OCI-LY7 (cell line): ENCODE measurements at regions not wholly inside any gene's neighbourhood (a gene's known extent, or its start where the extent isn't known, plus 50 kb on each side); places are given as distances from the start of the nearest gene placed in this dataset.

ENCODE experiments used
- BruUV-seq: library from RNA; stranded (reverse); fragments of 400-500 nt; replicated peaks from 2 replicates; lab custom pipeline; 2021; lab: Mats Ljungman, UMichigan
- CTCF ChIA-PET: fragments of 300-600 bp; sonication (Branson Sonifier 250); formaldehyde crosslinking; loops from one replicate; lab custom pipeline; 2022; ENCODE audit warnings: antibody characterized with exemption; ENCODE audit not compliant: unreplicated experiment; lab: Charles Lee
- POLR2A ChIA-PET: fragments of 300-600 bp; sonication (Branson Sonifier 250); formaldehyde crosslinking; loops from one replicate; lab custom pipeline; 2022; ENCODE audit warnings: antibody characterized with exemption; lab: Charles Lee
- DNase-seq: peaks from one replicate; pipeline ENCODE4 v3.0.0-alpha.2; 2015; ENCODE audit warnings: low spot score
- H2AFZ ChIP-seq: fragments of 200-600 bp; sonication (generic), shearing (Covaris generic); 2 replicates; pipeline ENCODE4 v1.6.1; 2014; ENCODE audit warnings: mild to moderate bottlenecking, antibody characterized with exemption, low read length, moderate library complexity
- H3K27ac ChIP-seq: fragments of 200-600 bp; sonication (generic); 2 replicates; pipeline ENCODE4 v1.5.1; 2014; ENCODE audit warnings: mixed run types, low read depth, mild to moderate bottlenecking, moderate library complexity, low read length, inconsistent platforms; ENCODE audit not compliant: poor library complexity, severe bottlenecking
- H3K36me3 ChIP-seq: fragments of 200-600 bp; sonication (generic); 2 replicates; pipeline ENCODE4 v1.6.1; 2014; ENCODE audit warnings: mild to moderate bottlenecking, antibody characterized with exemption, low read length, moderate library complexity, mixed read lengths; ENCODE audit not compliant: insufficient read depth
- H3K4me1 ChIP-seq: fragments of 200-600 bp; sonication (generic); 2 replicates; pipeline ENCODE4 v1.5.1; 2014; ENCODE audit warnings: mild to moderate bottlenecking, low read length; ENCODE audit not compliant: insufficient read depth, poor library complexity, severe bottlenecking
- H3K4me2 ChIP-seq: fragments of 200-600 bp; sonication (generic); 2 replicates; pipeline ENCODE4 v1.6.1; 2014; ENCODE audit warnings: mild to moderate bottlenecking, low read length
- H3K4me3 ChIP-seq: fragments of 200-600 bp; sonication (generic); 2 replicates; pipeline ENCODE4 v1.5.1; 2014; ENCODE audit warnings: mild to moderate bottlenecking, low read depth, low read length; ENCODE audit not compliant: poor library complexity, severe bottlenecking
- H3K79me2 ChIP-seq: fragments of 200-600 bp; sonication (generic); 2 replicates; pipeline ENCODE4 v1.6.1; 2016; ENCODE audit warnings: low read depth, mild to moderate bottlenecking, low read length, moderate library complexity, mixed read lengths; ENCODE audit not compliant: insufficient read depth
- H3K9me2 ChIP-seq: fragments of 200-600 bp; sonication (generic); 2 replicates; pipeline ENCODE4 v1.6.1; 2016; ENCODE audit warnings: mild to moderate bottlenecking, low read length, mixed read lengths; ENCODE audit not compliant: insufficient read depth
- H3K9me3 ChIP-seq: fragments of 200-600 bp; sonication (generic); 2 replicates; pipeline ENCODE4 v1.6.1; 2014; ENCODE audit warnings: mild to moderate bottlenecking, mixed run types, low read length, mixed read lengths
- H4K20me1 ChIP-seq: fragments of 200-600 bp; sonication (generic); 2 replicates; pipeline ENCODE4 v1.6.1; 2014; ENCODE audit warnings: mild to moderate bottlenecking, antibody characterized with exemption, low read length, moderate library complexity, mixed read lengths; ENCODE audit not compliant: insufficient read depth
- CTCF ChIP-seq: fragments of 200-600 bp; sonication (generic); conservative IDR thresholded peaks from 2 replicates; pipeline ENCODE4 v1.5.1; 2014; ENCODE audit warnings: mild to moderate bottlenecking, antibody characterized with exemption, low read length, moderate library complexity, mixed read lengths
- EZH2phosphoT487 ChIP-seq: fragments of 200-600 bp; sonication (generic); IDR thresholded peaks from 2 replicates; pipeline ENCODE4 v1.6.1; 2018; ENCODE audit warnings: low read depth, borderline replicate concordance, mild to moderate bottlenecking, mixed run types, antibody characterized with exemption, low read length, moderate library complexity, mixed read lengths
- intact Hi-C: fragments of 100-400 bp; cut with micrococcal nuclease; formaldehyde crosslinking; loops from one replicate; pipeline ENCODE4 v1.10.0; 2022; ENCODE audit not compliant: unreplicated experiment

- no peak for TF ChIP-seq EZH2phosphoT487
- no peak for TF ChIP-seq CTCF
- Histone ChIP-seq H3K79me2 (no peaks in the 10 kb centered on the region), H3K27ac (no peak overlapping the region), H3K9me3 (no peaks in the 10 kb centered on the region), H3K4me3 (no peak overlapping the region), H2AFZ (no peak overlapping the region), H4K20me1 (no peaks in the 10 kb centered on the region), H3K4me1 (no peaks in the 10 kb centered on the region), H3K36me3 (no peaks in the 10 kb centered on the region), H3K4me2 (no peak overlapping the region), H3K9me2 (no peaks in the 10 kb centered on the region)
- intact Hi-C loops = no loop called here
- BruUV-seq = no TSS peak
- ChIA-PET POLR2A (no interaction called here), CTCF (no interaction called here)
- no peak for DNase-seq
Measured at GRCh38 chr11:119920666-119921387, 191.8 kb upstream of the NECTIN1 start.

GRCh38 chr11:119919656-119920055, 190.7 kb upstream of the NECTIN1 start:
- Histone ChIP-seq H3K36me3 (no peaks in the 10 kb centered on the region), H3K4me3 (no peak overlapping the region), H2AFZ (no peak overlapping the region), H3K79me2 (no peaks in the 10 kb centered on the region), H3K4me2 (no peak overlapping the region), H3K4me1 (no peaks in the 10 kb centered on the region), H3K9me3 (no peaks in the 10 kb centered on the region), H4K20me1 (no peaks in the 10 kb centered on the region), H3K27ac (no peak overlapping the region), H3K9me2 (no peaks in the 10 kb centered on the region)
- no peak for DNase-seq
- ChIA-PET POLR2A (interaction anchor here (0.6 kb wide), 1 partner anchor 241 kb away, joined by 3 read pairs; no protein-coding TSS in a partner anchor), CTCF (no interaction called here)
- intact Hi-C loops = no loop called here
- BruUV-seq = no TSS peak
- TF ChIP-seq CTCF (no peak), EZH2phosphoT487 (no peak)

GRCh38 chr11:119918347-119918746, 189.3 kb upstream of the NECTIN1 start:
- no peaks in the 10 kb centered on the region for H3K36me3 ChIP-seq
- H3K4me1 ChIP-seq = no peaks in the 10 kb centered on the region
- H3K4me2 ChIP-seq = no peak overlapping the region
- no peaks in the 10 kb centered on the region for H3K79me2 ChIP-seq
- H4K20me1 ChIP-seq = no peaks in the 10 kb centered on the region
- H3K4me3 ChIP-seq = no peak overlapping the region
- ChIA-PET CTCF (no interaction called here), POLR2A (interaction anchor here (0.7 kb wide), 1 partner anchor 32 kb away, joined by 3 read pairs; no protein-coding TSS in a partner anchor)
- BruUV-seq = no TSS peak
- TF ChIP-seq EZH2phosphoT487 (no peak), CTCF (no peak)
- DNase-seq = no peak
- no peak overlapping the region for H3K27ac ChIP-seq
- H3K9me3 ChIP-seq = no peaks in the 10 kb centered on the region
- H2AFZ ChIP-seq = no peak overlapping the region
- intact Hi-C loops = no loop called here
- no peaks in the 10 kb centered on the region for H3K9me2 ChIP-seq
